ENCODE measurements at regions not wholly inside any gene's neighbourhood (a gene's known extent, or its start where the extent isn't known, plus 50 kb on each side); places are given as distances from the start of the nearest gene placed in this dataset.

GRCh38 chr3:102747611-102748010 is 312.8 kb downstream of the ZPLD1 start:
- DNase-seq, result no peak
- TF ChIP-seq, protein P1, sequence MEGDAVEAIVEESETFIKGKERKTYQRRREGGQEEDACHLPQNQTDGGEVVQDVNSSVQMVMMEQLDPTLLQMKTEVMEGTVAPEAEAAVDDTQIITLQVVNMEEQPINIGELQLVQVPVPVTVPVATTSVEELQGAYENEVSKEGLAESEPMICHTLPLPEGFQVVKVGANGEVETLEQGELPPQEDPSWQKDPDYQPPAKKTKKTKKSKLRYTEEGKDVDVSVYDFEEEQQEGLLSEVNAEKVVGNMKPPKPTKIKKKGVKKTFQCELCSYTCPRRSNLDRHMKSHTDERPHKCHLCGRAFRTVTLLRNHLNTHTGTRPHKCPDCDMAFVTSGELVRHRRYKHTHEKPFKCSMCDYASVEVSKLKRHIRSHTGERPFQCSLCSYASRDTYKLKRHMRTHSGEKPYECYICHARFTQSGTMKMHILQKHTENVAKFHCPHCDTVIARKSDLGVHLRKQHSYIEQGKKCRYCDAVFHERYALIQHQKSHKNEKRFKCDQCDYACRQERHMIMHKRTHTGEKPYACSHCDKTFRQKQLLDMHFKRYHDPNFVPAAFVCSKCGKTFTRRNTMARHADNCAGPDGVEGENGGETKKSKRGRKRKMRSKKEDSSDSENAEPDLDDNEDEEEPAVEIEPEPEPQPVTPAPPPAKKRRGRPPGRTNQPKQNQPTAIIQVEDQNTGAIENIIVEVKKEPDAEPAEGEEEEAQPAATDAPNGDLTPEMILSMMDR (IDR thresholded peaks at IDR 0.05), result no peak
- TF ChIP-seq POLR2A (IDR thresholded peaks at IDR 0.05), result no peak
- Histone ChIP-seq H3K27ac (no peak overlapping the region), H3K27me3 (no peaks in the 10 kb centered on the region), H3K9me3 (no peaks in the 10 kb centered on the region), H3K4me1 (no peaks in the 10 kb centered on the region), H3K4me3 (no peak overlapping the region), H3K36me3 (no peaks in the 10 kb centered on the region)
- intact Hi-C loops (cut with DNase I), result no loop called here
- 43 to 57% (median 46%) methylated on average over 4 of the region's 4 CpGs for WGBS, 4 donors
- ATAC-seq, result no peak

DNA sequence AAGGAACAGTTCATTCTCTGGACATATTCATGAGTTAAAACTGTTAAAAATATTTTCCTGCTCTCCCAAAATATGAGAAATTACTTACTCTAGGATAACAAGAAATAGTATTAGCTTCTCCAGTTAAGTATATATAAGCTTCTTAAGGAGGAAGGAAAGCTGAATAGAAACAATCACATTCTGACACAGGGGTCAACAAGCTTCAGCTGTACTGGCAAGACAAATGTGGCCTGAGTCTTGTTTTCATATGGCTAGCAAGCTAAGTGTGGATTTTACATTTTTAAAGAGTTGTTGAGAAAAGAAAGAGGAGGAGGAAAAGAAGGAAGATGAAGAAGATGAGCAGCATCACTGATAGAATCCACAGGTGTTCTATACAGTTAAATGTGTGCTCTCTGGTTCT is 313.8 kb downstream of the ZPLD1 start:
- Histone ChIP-seq H3K27me3 (no peaks in the 10 kb centered on the region), H3K27ac (no peak overlapping the region), H3K4me3 (no peak overlapping the region), H3K9me3 (no peaks in the 10 kb centered on the region), H3K4me1 (no peaks in the 10 kb centered on the region), H3K36me3 (no peaks in the 10 kb centered on the region)
- TF ChIP-seq POLR2A (IDR thresholded peaks at IDR 0.05), result no peak
- TF ChIP-seq, protein P1 (IDR thresholded peaks at IDR 0.05), result no peak
- ATAC-seq (no peak), DNase-seq (no peak)
- intact Hi-C loops (cut with DNase I), result no loop called here

GRCh38 chr3:102750322-102750721 is 315.5 kb downstream of the ZPLD1 start:
- Histone ChIP-seq H3K4me1 (no peaks in the 10 kb centered on the region), H3K27me3 (no peaks in the 10 kb centered on the region), H3K27ac (no peak overlapping the region), H3K9me3 (no peaks in the 10 kb centered on the region), H3K36me3 (no peaks in the 10 kb centered on the region), H3K4me3 (no peak overlapping the region)
- DNase-seq (no peak), ATAC-seq (no peak)
- WGBS, 4 donors, result 84 to 90% (median 86%) methylated on average over 2 of the region's 2 CpGs
- intact Hi-C loops (cut with DNase I), result no loop called here
- TF ChIP-seq, protein P1 (IDR thresholded peaks at IDR 0.05), result no peak
- TF ChIP-seq POLR2A (IDR thresholded peaks at IDR 0.05), result no peak

- H3K27me3 ChIP-seq, result no peaks in the 10 kb centered on the region
- peaks cover 0 to 6% (median 0%) of the 10 kb centered on the region in 12 donors for H3K9me3 ChIP-seq
- no peak for DNase-seq
Measured at GRCh38 chr3:102753901-102754300, 319.1 kb downstream of the ZPLD1 start.

More at GRCh38 chr3:102753901-102754300, 319.1 kb downstream of the ZPLD1 start:
- Histone ChIP-seq H3K27ac (no peak overlapping the region), H3K4me3 (no peak overlapping the region), H3K36me3 (no peaks in the 10 kb centered on the region), H3K4me1 (no peaks in the 10 kb centered on the region)
- TF ChIP-seq POLR2A (IDR thresholded peaks at IDR 0.05), result no peak
- TF ChIP-seq, protein P1 (IDR thresholded peaks at IDR 0.05), result no peak
- ATAC-seq, result no peak
- intact Hi-C loops (cut with DNase I), result no loop called here
